Omental fat pad (tissue), 3 donors: ENCODE measurements at regions not wholly inside any gene's neighbourhood (a gene's known extent, or its start where the extent isn't known, plus 50 kb on each side); places are given as distances from the start of the nearest gene placed in this dataset.

ENCODE experiments used
- ATAC-seq: fragments of 150-250 bp; one replicate; pipeline ENCODE4 v1.9.1; 2016; ENCODE audit warnings: mild to moderate bottlenecking, moderate library complexity; ENCODE audit not compliant: low FRiP score
- DNase-seq: peaks from one replicate; pipeline ENCODE4 v3.0.0-alpha.2; 2019; ENCODE audit warnings: low spot score
- CTCF ChIP-seq, 3 donors: fragments of 450-650 bp; IDR thresholded peaks; one replicate each; pipeline ENCODE4 v1.5.1; 2016 to 2017; ENCODE audit warnings: antibody characterized with exemption in 3 of 3, mild to moderate bottlenecking in 3 of 3, moderate library complexity in 2 of 3

GRCh38 chr6:51013376-51013775, 194.7 kb downstream of the TFAP2B start:
- ATAC-seq (no peak), DNase-seq (no peak)
- TF ChIP-seq CTCF (IDR thresholded peaks at IDR 0.05) = no peak

- TF ChIP-seq CTCF (IDR thresholded peaks at IDR 0.05) = no peak
Observed at GRCh38 chr6:51015394-51015793, 196.7 kb downstream of the TFAP2B start.

GRCh38 chr6:51016489-51016888, 197.8 kb downstream of the TFAP2B start:
- no peak for TF ChIP-seq CTCF (IDR thresholded peaks at IDR 0.05)
- ATAC-seq (no peak), DNase-seq (no peak)

More at GRCh38 chr6:51015394-51015793, 196.7 kb downstream of the TFAP2B start:
- no peak for ATAC-seq
- DNase-seq = no peak

GRCh38 chr6:51019806-51020205, 201.1 kb downstream of the TFAP2B start:
- DNase-seq (no peak), ATAC-seq (no peak)
- no peak for TF ChIP-seq CTCF (IDR thresholded peaks at IDR 0.05)

GRCh38 chr6:51021171-51021570, 202.5 kb downstream of the TFAP2B start:
- no peak for TF ChIP-seq CTCF (IDR thresholded peaks at IDR 0.05)
- DNase-seq = no peak
- no peak for ATAC-seq

- TF ChIP-seq CTCF (IDR thresholded peaks at IDR 0.05) = no peak
- no peak for DNase-seq
- no peak for ATAC-seq
Observed at GRCh38 chr6:51024126-51024525, 205.5 kb downstream of the TFAP2B start.

GRCh38 chr6:51025082-51025777, 206.6 kb downstream of the TFAP2B start:
- ATAC-seq = no peak
- no peak for TF ChIP-seq CTCF (IDR thresholded peaks at IDR 0.05)
- no peak for DNase-seq
